Progenitor cell of endocrine pancreas (in vitro differentiated cells): ENCODE measurements at regions not wholly inside any gene's neighbourhood (a gene's known extent, or its start where the extent isn't known, plus 50 kb on each side); places are given as distances from the start of the nearest gene placed in this dataset.
"Not testable (repeated sequence)": the region's sequence is repeated elsewhere in the genome, so short reads cannot be mapped to it uniquely, and the experiment has no call there.

ENCODE experiments used
- DNase-seq: peaks from one replicate; pipeline ENCODE4 v3.0.0; 2021; ENCODE audit warnings: low spot score; ENCODE audit not compliant: unreplicated experiment
- H3K27ac Mint-ChIP-seq: 2 replicates; pipeline ENCODE4 v1.8.0; 2021; ENCODE audit warnings: mild to moderate bottlenecking, moderate library complexity, mixed read lengths
- H3K27me3 Mint-ChIP-seq: 2 replicates; pipeline ENCODE4 v1.8.0; 2021; ENCODE audit warnings: mixed read lengths
- H3K36me3 Mint-ChIP-seq: 2 replicates; pipeline ENCODE4 v1.8.0; 2022; ENCODE audit warnings: mixed read lengths; ENCODE audit not compliant: insufficient read depth
- H3K4me1 Mint-ChIP-seq: 2 replicates; pipeline ENCODE4 v1.8.0; 2021; ENCODE audit warnings: low read depth, mixed read lengths
- H3K4me3 Mint-ChIP-seq: 2 replicates; pipeline ENCODE4 v1.8.0; 2021; ENCODE audit warnings: low read depth, mild to moderate bottlenecking, moderate library complexity, mixed read lengths
- H3K9me3 Mint-ChIP-seq: 2 replicates; pipeline ENCODE4 v1.8.0; 2021; ENCODE audit warnings: low read depth, mixed read lengths
- TF ChIP-seq, protein P1 (sequence below): fragments of 200-600 bp; sonication (generic); IDR thresholded peaks from one replicate; pipeline ENCODE4 v1.5.0; 2021; ENCODE audit warnings: antibody characterized with exemption, mild to moderate bottlenecking; ENCODE audit not compliant: unreplicated experiment

- H3K27me3 Mint-ChIP-seq, result no peaks in the 10 kb centered on the region
- no peak overlapping the region for H3K27ac Mint-ChIP-seq
- H3K4me3 Mint-ChIP-seq, result no peak overlapping the region
- H3K36me3 Mint-ChIP-seq, result peaks cover 7% of the 10 kb centered on the region
- DNase-seq, result no peak
- H3K4me1 Mint-ChIP-seq, result peaks cover 5% of the 10 kb centered on the region
- H3K9me3 Mint-ChIP-seq, result peaks cover 37% of the 10 kb centered on the region
- TF ChIP-seq, protein P1, sequence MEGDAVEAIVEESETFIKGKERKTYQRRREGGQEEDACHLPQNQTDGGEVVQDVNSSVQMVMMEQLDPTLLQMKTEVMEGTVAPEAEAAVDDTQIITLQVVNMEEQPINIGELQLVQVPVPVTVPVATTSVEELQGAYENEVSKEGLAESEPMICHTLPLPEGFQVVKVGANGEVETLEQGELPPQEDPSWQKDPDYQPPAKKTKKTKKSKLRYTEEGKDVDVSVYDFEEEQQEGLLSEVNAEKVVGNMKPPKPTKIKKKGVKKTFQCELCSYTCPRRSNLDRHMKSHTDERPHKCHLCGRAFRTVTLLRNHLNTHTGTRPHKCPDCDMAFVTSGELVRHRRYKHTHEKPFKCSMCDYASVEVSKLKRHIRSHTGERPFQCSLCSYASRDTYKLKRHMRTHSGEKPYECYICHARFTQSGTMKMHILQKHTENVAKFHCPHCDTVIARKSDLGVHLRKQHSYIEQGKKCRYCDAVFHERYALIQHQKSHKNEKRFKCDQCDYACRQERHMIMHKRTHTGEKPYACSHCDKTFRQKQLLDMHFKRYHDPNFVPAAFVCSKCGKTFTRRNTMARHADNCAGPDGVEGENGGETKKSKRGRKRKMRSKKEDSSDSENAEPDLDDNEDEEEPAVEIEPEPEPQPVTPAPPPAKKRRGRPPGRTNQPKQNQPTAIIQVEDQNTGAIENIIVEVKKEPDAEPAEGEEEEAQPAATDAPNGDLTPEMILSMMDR, result no peak
Measured at GRCh38 chr13:80939581-80939980, 598.7 kb upstream of the SPRY2 start.

DNA sequence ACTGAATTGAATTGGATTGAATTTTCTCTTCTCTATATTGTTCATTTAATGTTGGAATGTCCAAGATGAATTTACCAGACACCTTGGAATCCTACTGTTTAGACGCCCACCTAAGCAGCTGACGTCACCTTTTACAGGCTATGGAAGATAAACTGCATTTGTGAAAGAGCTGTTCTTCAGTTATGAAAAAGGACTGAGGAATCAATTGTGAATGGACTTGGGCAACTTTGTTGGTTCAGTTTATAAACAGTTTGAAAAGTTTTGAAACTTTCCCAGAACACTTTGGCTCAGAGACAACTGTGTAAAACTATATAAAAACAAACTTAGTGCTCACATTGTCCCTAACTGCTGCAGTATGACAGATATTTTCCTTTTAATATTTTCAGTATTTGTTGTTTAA lies 590.8 kb upstream of the SPRY2 start:
- Mint-ChIP-seq H3K9me3 (peaks cover 18% of the 10 kb centered on the region), H3K4me3 (no peak overlapping the region), H3K4me1 (no peaks in the 10 kb centered on the region), H3K27ac (no peak overlapping the region), H3K27me3 (no peaks in the 10 kb centered on the region), H3K36me3 (peaks cover 2% of the 10 kb centered on the region)
- TF ChIP-seq, protein P1, result no peak
- no peak for DNase-seq

DNA sequence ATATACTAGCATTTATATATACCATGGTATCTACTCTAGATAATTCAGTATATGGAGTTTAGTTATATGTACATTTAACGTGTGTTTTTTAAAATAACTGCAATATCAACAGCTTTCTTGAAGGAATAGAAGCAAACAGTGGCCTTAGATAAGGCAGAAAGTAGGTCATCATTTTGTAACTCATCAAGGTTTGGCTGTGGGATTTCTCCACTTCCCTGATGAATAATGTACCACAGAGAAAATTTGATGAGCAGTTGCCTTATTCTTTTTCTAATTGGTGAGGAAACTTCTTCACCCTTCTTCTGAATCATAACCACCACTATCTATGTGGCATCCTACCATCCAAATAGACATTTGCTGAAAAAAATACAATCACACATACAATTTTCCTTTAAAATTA lies 590.2 kb upstream of the SPRY2 start:
- Mint-ChIP-seq H3K9me3 (peaks cover 16% of the 10 kb centered on the region), H3K4me1 (no peaks in the 10 kb centered on the region), H3K4me3 (no peak overlapping the region), H3K27ac (no peak overlapping the region), H3K27me3 (no peaks in the 10 kb centered on the region), H3K36me3 (peaks cover 2% of the 10 kb centered on the region)
- TF ChIP-seq, protein P1, result no peak
- DNase-seq, result no peak

GRCh38 chr13:80928241-80928640 lies 587.3 kb upstream of the SPRY2 start:
- Mint-ChIP-seq H3K4me1 (peaks cover 2% of the 10 kb centered on the region), H3K36me3 (peaks cover 1% of the 10 kb centered on the region), H3K27ac (no peak overlapping the region), H3K4me3 (no peak overlapping the region), H3K9me3 (peaks cover 2% of the 10 kb centered on the region), H3K27me3 (no peaks in the 10 kb centered on the region)
- no peak for DNase-seq
- TF ChIP-seq, protein P1, result no peak

GRCh38 chr13:80926024-80926423 lies 585.1 kb upstream of the SPRY2 start:
- H3K4me1 Mint-ChIP-seq, H3K4me3 Mint-ChIP-seq, H3K27ac Mint-ChIP-seq, H3K9me3 Mint-ChIP-seq, H3K36me3 Mint-ChIP-seq, H3K27me3 Mint-ChIP-seq, DNase-seq: not testable (repeated sequence)

- no peaks in the 10 kb centered on the region for H3K9me3 Mint-ChIP-seq
- H3K4me1 Mint-ChIP-seq, result peaks cover 2% of the 10 kb centered on the region
- no peaks in the 10 kb centered on the region for H3K36me3 Mint-ChIP-seq
- H3K27me3 Mint-ChIP-seq, result no peaks in the 10 kb centered on the region
- no peak overlapping the region for H3K4me3 Mint-ChIP-seq
- no peak for DNase-seq
- no peak overlapping the region for H3K27ac Mint-ChIP-seq
- TF ChIP-seq, protein P1, result no peak
Measured at GRCh38 chr13:80924596-80924995, 583.7 kb upstream of the SPRY2 start.
